CD4-positive, alpha-beta T cell treated with Interleukin-17A for 4 hours (primary cell): ENCODE measurements at regions not wholly inside any gene's neighbourhood (a gene's known extent, or its start where the extent isn't known, plus 50 kb on each side); places are given as distances from the start of the nearest gene placed in this dataset.
A peak's percentile ranks its signal among the peaks of the same experiment; 100 is the strongest.

Source experiments
- DNase-seq: peaks from one replicate; pipeline ENCODE4 v3.0.0-alpha.2; 2020; ENCODE audit warnings: mixed read lengths

- DNase-seq = no peak
Observed at GRCh38 chr1:4017636-4018365, 117.7 kb upstream of the C1orf174 start.

- DNase-seq = no peak
Observed at GRCh38 chr1:4018466-4019146, 118.5 kb upstream of the C1orf174 start.

- DNase-seq = no peak
Observed at GRCh38 chr1:4019147-4019521, 119.1 kb upstream of the C1orf174 start.

- no peak for DNase-seq
Observed at GRCh38 chr1:4019606-4020331, 119.7 kb upstream of the C1orf174 start.

GRCh38 chr1:4020449-4020848 lies 120.4 kb upstream of the C1orf174 start:
- no peak for DNase-seq

GRCh38 chr1:4021136-4021973 lies 121.3 kb upstream of the C1orf174 start:
- DNase-seq = no peak

GRCh38 chr1:4021974-4022268 lies 121.8 kb upstream of the C1orf174 start:
- DNase-seq = no peak

GRCh38 chr1:4022715-4023114 lies 122.6 kb upstream of the C1orf174 start:
- no peak for DNase-seq

- no peak for DNase-seq
Observed at GRCh38 chr1:4023678-4024077, 123.6 kb upstream of the C1orf174 start.

GRCh38 chr1:4024811-4025210 lies 124.7 kb upstream of the C1orf174 start:
- no peak for DNase-seq

GRCh38 chr1:4025752-4026151 lies 125.7 kb upstream of the C1orf174 start:
- no peak for DNase-seq

- no peak for DNase-seq
Observed at GRCh38 chr1:4027008-4027407, 126.9 kb upstream of the C1orf174 start.

GRCh38 chr1:4027492-4028138 lies 127.5 kb upstream of the C1orf174 start:
- DNase-seq = peak; percentile 24

GRCh38 chr1:4028139-4028501 lies 128.0 kb upstream of the C1orf174 start:
- no peak for DNase-seq

- DNase-seq = no peak
Observed at GRCh38 chr1:4029376-4029775, 129.3 kb upstream of the C1orf174 start.

GRCh38 chr1:4032571-4032970 lies 132.5 kb upstream of the C1orf174 start:
- no peak for DNase-seq

GRCh38 chr1:4033129-4033676 lies 133.1 kb upstream of the C1orf174 start:
- DNase-seq = no peak

GRCh38 chr1:4033713-4034112 lies 133.6 kb upstream of the C1orf174 start:
- DNase-seq = no peak

- DNase-seq = no peak
Observed at GRCh38 chr1:4034318-4034887, 134.3 kb upstream of the C1orf174 start.

- no peak for DNase-seq
Observed at GRCh38 chr1:4044967-4045366, 144.9 kb upstream of the C1orf174 start.

GRCh38 chr1:4045397-4046010 lies 145.4 kb upstream of the C1orf174 start:
- DNase-seq = no peak
